Esophagus mucosa (tissue), 1 donor: ENCODE measurements at regions not wholly inside any gene's neighbourhood (a gene's known extent, or its start where the extent isn't known, plus 50 kb on each side); places are given as distances from the start of the nearest gene placed in this dataset.

Experiments
- ATAC-seq: fragments of 200-7000 bp; cut with Tn5 transposase; one replicate; pipeline ENCODE4 v1.9.1; 2020
- donor health status: DM: yes; HTN: yes; CAD: no.

DNA sequence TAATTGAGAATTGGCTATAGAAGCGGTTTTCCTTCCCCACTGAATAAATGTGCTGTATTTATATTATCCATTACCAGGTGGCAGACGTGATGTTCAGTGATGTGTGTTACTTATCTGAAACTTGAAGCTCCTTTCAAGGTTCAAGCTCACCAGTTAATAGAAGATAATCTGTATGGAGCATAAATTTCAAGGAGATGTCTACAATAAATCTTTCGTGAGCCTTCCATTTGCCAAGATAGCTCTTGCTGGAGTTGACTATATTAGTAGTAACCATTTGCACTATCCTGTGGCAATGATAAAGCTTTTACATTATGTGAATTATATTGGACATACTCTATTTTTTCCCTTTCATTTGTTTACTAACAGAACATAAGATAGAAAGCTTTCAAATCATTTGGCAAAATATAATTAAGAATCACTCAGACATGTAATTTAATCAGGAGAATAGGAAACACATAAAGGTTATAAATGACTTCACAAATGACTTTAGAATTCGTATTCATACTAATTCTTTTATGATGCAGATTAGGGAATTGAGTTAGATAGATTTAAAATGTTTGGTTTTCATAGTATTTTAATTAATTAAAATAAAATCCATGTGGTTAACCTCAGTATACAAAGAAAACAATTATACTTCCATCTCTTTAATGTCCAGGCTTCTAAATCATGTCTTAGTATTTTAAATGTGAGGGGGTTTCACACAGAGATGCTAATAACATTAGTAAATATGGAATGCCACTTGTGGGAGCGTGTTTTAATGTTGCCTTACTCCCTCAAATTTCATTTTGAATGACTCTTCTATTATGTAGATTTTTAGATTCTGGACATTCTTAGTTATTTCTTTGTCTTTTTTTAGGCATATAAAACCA is 664.4 kb upstream of the CDH8 start:
- no peak for ATAC-seq

DNA sequence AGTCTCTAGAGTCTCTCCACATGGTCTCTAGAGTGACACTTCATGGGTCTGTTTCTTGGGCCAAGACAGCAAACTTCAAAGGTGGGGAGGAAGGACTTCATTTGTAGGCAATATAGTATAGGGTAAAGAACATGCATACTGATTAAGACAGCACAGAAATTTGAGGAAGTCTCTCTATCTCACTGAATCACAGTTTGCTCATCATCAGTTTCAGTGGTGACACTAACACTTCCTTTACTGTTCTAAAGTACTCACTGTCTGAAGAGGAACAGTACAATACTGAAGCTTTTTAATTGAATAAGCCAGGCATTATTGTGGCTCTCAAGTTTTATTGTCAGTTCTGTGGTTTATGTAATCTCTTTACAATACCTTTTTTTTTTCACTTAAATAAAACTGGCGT is 656.4 kb upstream of the CDH8 start:
- no peak for ATAC-seq

- no peak for ATAC-seq
Observed at GRCh38 chr16:62681819-62682218, 645.6 kb upstream of the CDH8 start.

- ATAC-seq = no peak
Observed at GRCh38 chr16:62678796-62679195, 642.6 kb upstream of the CDH8 start.

DNA sequence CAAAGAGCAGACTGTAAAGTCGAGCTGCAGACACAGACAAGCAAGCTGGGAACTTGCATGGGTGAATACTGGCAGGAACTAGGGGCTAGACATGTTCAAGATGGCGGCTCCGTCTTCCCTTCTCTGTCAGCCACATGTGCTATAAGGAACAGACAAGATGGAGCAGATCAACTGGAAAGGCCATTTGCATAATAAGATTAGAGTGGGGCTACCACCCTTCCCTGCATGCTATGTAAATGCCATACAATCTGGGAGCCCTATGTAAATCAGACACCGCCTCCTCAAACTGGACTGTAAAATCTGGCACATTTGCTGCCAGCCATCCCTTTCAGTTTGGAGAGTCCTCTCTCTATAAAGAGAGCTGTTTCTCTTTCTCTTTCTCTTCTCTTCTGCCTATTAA is 640.1 kb upstream of the CDH8 start:
- ATAC-seq = no peak

- no peak for ATAC-seq
Observed at GRCh38 chr16:62665269-62665668, 629.0 kb upstream of the CDH8 start.

- ATAC-seq = no peak
Observed at GRCh38 chr16:62664566-62664965, 628.3 kb upstream of the CDH8 start.

DNA sequence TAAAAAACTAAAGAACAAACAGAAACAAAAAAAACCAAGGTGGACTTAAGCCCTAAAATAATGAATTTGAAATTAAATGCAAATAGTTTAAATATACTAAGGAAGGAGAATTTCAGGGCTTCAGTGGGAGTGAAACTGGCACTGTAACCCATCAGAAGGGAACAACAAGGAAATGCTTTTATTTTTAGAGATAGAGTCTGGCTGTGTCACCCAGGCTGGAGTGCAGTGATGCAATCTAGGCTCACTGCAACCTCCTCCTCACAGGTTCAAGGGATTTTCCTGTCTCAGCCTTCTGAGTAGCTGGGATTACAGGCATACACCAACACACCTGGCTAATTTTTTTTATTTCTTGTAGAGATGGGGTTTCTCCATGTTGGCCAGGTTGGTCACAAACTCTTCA is 625.2 kb upstream of the CDH8 start:
- ATAC-seq = no peak

DNA sequence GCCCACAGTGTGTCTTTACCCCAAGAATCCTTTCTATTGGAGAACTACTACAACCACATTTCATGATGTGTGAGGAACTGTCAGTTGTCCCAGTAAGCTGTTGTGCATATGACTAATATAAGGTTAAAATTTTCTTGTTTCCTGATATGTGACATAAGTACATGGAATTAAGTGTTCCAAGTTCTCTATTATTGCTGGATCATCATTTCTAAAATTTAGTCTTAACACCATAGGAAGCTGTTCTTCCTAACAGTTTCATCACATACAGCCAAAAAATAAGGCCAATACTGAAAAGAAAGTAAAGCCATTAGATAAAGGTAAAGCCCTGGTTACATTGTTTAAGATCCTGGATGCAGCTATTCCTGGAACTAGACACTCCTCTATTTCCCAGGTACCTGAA is 620.9 kb upstream of the CDH8 start:
- no peak for ATAC-seq

DNA sequence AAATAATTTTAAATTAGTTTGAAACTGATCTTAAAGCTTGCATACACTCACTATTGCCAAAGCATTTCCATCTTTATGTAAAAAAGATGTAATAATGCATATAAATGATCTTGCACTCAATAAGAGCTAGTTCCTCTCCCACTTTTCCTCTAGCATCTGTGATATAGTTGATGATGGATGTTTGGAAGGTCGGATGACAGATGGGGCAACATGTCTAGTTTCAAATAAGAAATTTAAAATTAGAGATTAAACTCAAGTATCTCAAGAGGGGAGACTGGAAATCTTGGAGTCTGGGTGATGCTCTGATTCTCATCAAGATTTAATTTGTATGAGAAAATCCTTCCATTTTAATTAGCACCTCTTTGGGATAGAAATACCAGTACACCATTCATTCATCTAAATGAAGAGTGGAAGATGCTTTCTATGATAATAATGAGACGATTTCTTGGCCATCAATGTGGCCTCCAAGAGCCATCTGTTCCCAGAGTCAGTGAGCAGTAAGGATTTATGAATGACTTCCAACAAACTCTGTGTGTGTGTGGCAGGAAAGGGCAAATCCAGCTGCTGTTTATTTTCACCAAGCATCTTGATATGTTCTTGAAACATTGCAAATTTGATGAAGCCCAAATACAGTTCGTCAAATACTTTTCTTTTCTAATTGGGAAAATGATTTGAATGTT is 616.3 kb upstream of the CDH8 start:
- no peak for ATAC-seq

- ATAC-seq = no peak
Observed at GRCh38 chr16:62648256-62648655, 612.0 kb upstream of the CDH8 start.

DNA sequence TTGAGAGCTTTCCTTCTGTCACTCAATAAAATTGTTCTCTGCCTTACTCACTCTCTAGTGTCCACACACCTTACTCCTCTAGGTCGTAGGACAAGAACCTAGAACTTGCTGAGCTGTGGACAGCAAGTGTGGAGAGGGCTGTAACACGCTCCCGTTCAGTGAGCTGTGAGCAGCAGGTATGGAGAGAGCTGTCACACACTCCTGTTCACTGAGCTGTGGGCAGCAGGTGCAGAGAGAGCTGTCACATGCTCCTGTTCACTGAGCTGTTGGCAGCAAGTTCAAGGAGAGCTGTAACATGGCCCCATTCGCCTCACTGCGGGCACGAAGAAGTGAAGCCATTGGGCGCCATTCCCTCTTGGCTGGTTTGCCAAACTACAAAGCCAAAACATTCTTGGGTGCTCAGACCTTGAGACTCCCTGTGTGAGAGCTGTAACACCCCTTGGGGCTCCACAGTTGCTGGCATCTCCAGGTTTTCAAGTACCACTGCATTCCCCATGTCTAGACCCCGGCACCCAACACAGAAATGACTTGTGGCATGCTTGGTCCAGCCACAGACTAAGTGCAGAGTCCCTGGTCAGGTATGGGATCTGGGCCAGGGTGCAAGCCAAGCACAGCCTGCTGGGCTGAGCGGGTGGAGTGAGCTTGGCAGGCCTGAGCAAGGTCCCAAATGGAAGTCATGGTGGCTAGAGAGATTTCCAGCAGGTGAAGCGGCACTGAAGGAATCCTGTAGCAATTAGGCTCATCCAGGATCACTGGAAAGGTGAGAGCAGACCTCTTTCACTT is 608.0 kb upstream of the CDH8 start:
- no peak for ATAC-seq

- ATAC-seq = no peak
Observed at GRCh38 chr16:62642677-62643076, 606.4 kb upstream of the CDH8 start.

GRCh38 chr16:62639890-62640289 is 603.7 kb upstream of the CDH8 start:
- ATAC-seq = no peak

GRCh38 chr16:62638964-62639870 is 603.0 kb upstream of the CDH8 start:
- ATAC-seq = no peak

GRCh38 chr16:62638324-62638911 is 602.2 kb upstream of the CDH8 start:
- ATAC-seq = no peak

GRCh38 chr16:62625326-62625725 is 589.1 kb upstream of the CDH8 start:
- ATAC-seq = no peak

GRCh38 chr16:62620275-62620674 is 584.0 kb upstream of the CDH8 start:
- no peak for ATAC-seq

DNA sequence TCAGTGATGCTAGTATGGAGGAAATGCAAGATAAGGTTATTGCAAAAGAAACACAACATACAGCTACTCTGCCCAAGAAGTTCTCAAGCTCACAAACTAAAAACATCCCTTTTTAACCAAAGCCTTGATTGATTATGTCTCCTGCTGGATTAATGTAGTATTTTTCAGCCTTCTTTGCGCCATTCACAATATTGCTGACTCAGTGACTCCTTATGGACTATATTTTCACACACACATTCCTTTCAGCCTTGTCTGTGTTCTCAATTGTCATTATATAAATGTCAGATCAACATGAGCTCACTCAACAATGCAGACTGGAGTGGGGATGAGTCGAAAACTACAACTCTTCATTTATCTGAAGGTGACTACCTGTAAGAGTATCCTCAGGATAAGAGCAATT is 579.3 kb upstream of the CDH8 start:
- no peak for ATAC-seq

GRCh38 chr16:62610291-62610690 is 574.1 kb upstream of the CDH8 start:
- no peak for ATAC-seq

DNA sequence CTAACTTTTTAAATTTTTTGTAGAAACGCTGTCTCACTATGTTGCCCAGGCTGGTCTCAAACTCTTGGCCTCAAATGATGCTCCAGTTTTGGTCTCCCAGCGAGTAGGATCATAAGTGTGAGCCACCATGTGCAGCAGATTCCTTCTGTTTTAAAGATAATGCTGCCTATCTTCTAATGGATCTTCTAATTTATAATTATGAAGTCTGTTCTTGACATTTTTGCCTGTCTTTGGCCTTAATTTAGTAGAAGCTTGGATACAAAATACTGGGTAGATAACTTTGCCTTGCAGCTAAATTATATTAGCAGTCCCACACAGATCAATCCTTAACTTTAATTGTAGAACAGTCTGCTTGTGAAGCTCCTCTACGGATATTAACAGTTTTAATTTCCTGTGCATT is 566.6 kb upstream of the CDH8 start:
- no peak for ATAC-seq

- no peak for ATAC-seq
Observed at GRCh38 chr16:62597875-62598274, 561.6 kb upstream of the CDH8 start.
